Epidermal melanocyte (primary cell): ENCODE measurements at regions not wholly inside any gene's neighbourhood (a gene's known extent, or its start where the extent isn't known, plus 50 kb on each side); places are given as distances from the start of the nearest gene placed in this dataset.
"Not testable (repeated sequence)": the region's sequence is repeated elsewhere in the genome, so short reads cannot be mapped to it uniquely, and the experiment has no call there.

ENCODE experiments used
- DNase-seq: peaks from one replicate; pipeline ENCODE4 v3.0.0; 2011; ENCODE audit warnings: low spot score; ENCODE audit not compliant: insufficient read length

- no peak for DNase-seq
These were observed 77.0 kb upstream of the GRK3 start for GRCh38 chr22:25487508-25487907.

- no peak for DNase-seq
These were observed 76.0 kb upstream of the GRK3 start for GRCh38 chr22:25488244-25489020.

GRCh38 chr22:25489947-25490346 lies 74.5 kb upstream of the GRK3 start:
- DNase-seq: no peak

GRCh38 chr22:25490896-25491295 lies 73.6 kb upstream of the GRK3 start:
- DNase-seq: no peak

- no peak for DNase-seq
These were observed 72.3 kb upstream of the GRK3 start for GRCh38 chr22:25492162-25492561.

GRCh38 chr22:25492841-25493734 lies 71.4 kb upstream of the GRK3 start:
- no peak for DNase-seq

GRCh38 chr22:25493794-25494193 lies 70.7 kb upstream of the GRK3 start:
- no peak for DNase-seq

- no peak for DNase-seq
These were observed 69.7 kb upstream of the GRK3 start for GRCh38 chr22:25494774-25495173.

- DNase-seq: no peak
These were observed 69.2 kb upstream of the GRK3 start for GRCh38 chr22:25495285-25495684.

GRCh38 chr22:25496396-25497064 lies 67.9 kb upstream of the GRK3 start:
- DNase-seq: no peak

- peak; percentile 31 for DNase-seq
These were observed 67.3 kb upstream of the GRK3 start for GRCh38 chr22:25497181-25497641.

- no peak for DNase-seq
These were observed 66.8 kb upstream of the GRK3 start for GRCh38 chr22:25497716-25498115.

- not testable (repeated sequence) for DNase-seq
These were observed 63.8 kb upstream of the GRK3 start for GRCh38 chr22:25500671-25501070.

GRCh38 chr22:25504017-25504416 lies 60.5 kb upstream of the GRK3 start:
- not testable (repeated sequence) for DNase-seq

GRCh38 chr22:25508161-25508560 lies 56.3 kb upstream of the GRK3 start:
- DNase-seq: no peak

- no peak for DNase-seq
These were observed 55.6 kb upstream of the GRK3 start for GRCh38 chr22:25508761-25509321.

GRCh38 chr22:25509374-25509791 lies 55.1 kb upstream of the GRK3 start:
- no peak for DNase-seq

- no peak for DNase-seq
These were observed 53.6 kb upstream of the GRK3 start for GRCh38 chr22:25510876-25511275.

GRCh38 chr22:25511725-25512124 lies 52.8 kb upstream of the GRK3 start:
- DNase-seq: no peak

GRCh38 chr22:25514436-25515180 lies 49.9 kb upstream of the GRK3 start:
- DNase-seq: no peak
